Keratinocyte (primary cell): ENCODE measurements at regions not wholly inside any gene's neighbourhood (a gene's known extent, or its start where the extent isn't known, plus 50 kb on each side); places are given as distances from the start of the nearest gene placed in this dataset.

Experiments used
- CTCF ChIP-seq, 3 experiments: IDR thresholded peaks in 1 of 3; conservative IDR thresholded peaks in 1 of 3; optimal IDR thresholded peaks in 1 of 3; 2 replicates in 2 of 3; 3 replicates in 1 of 3; pipeline versions ENCODE3 to v1.5.1; 2011; ENCODE audit warnings: low read length in 3 of 3, mild to moderate bottlenecking in 3 of 3, moderate library complexity in 2 of 3, control low read depth in 1 of 3, inconsistent platforms in 1 of 3; ENCODE audit not compliant: insufficient read depth in 2 of 3; ENCODE audit errors: extremely low read depth in 1 of 3
- EZH2 ChIP-seq: IDR thresholded peaks from one replicate; pipeline ENCODE4 v1.6.1; 2012; ENCODE audit warnings: inconsistent platforms, mild to moderate bottlenecking, low read length, moderate library complexity

- TF ChIP-seq CTCF (optimal IDR thresholded peaks at IDR 0.05 in 1 of 3, IDR thresholded peaks at IDR 0.05 in 1 of 3, conservative IDR thresholded peaks at IDR 0.05 in 1 of 3; ENCODE audit: extremely low read depth in 1 of 3, insufficient read depth in 2 of 3, low read length in 3 of 3) (no peak), EZH2 (no peak)
Measured at GRCh38 chr11:131036514-131036913, 120.2 kb upstream of the SNX19 start.
